HEK293 (cell line): ENCODE measurements at regions not wholly inside any gene's neighbourhood (a gene's known extent, or its start where the extent isn't known, plus 50 kb on each side); places are given as distances from the start of the nearest gene placed in this dataset.

Experiments used
- CTCF ChIA-PET: fragments of 350-600 bp; formaldehyde crosslinking; extraction: SDS; loops from one replicate; lab custom pipeline; 2021; ENCODE audit warnings: antibody characterized with exemption; lab: Yijun Ruan, JAX
- POLR2A ChIA-PET: fragments of 300-600 bp; formaldehyde crosslinking; extraction: SDS; loops from one replicate; lab custom pipeline; 2020; ENCODE audit warnings: antibody characterized with exemption, inconsistent platforms; lab: Yijun Ruan, JAX
- H3K27ac ChIP-seq: fragments of 200-500 bp; sonication (Bioruptor generic); 2 replicates; pipeline ENCODE4 v1.5.1; 2014; ENCODE audit warnings: low read depth, low read length, control low read depth, inconsistent platforms; ENCODE audit errors: extremely low read depth
- H3K36me3 ChIP-seq, 2 experiments: fragments of 200-500 bp in 1 of 2; sonication (Bioruptor generic) in 1 of 2; 1 replicate in 1 of 2; 2 replicates in 1 of 2; pipeline ENCODE4 v1.5.1; 2014 to 2017; ENCODE audit warnings: inconsistent platforms in 2 of 2, low read length in 2 of 2; ENCODE audit not compliant: control insufficient read depth in 2 of 2, insufficient read depth in 1 of 2
- H3K4me1 ChIP-seq: fragments of 200-500 bp; sonication (Bioruptor generic); 2 replicates; pipeline ENCODE4 v1.5.1; 2014; ENCODE audit warnings: mild to moderate bottlenecking, low read length, inconsistent platforms; ENCODE audit not compliant: control insufficient read depth, insufficient read depth
- H3K4me3 ChIP-seq: 2 replicates; pipeline ENCODE4 v1.5.1; 2011; ENCODE audit warnings: low read depth, mild to moderate bottlenecking, control low read depth, low read length, moderate library complexity
- H3K9me3 ChIP-seq: fragments of 200-500 bp; sonication (Bioruptor generic); 2 replicates; pipeline ENCODE4 v1.5.1; 2014; ENCODE audit warnings: low read depth, low read length, inconsistent platforms; ENCODE audit not compliant: control insufficient read depth, insufficient read depth
- FEZF1 ChIP-seq: fragments of 450-650 bp; formaldehyde crosslinking; IDR thresholded peaks from 2 replicates; pipeline ENCODE4 v1.5.1; 2016; ENCODE audit warnings: missing biosample characterization, missing genetic modification characterization
- GFI1B ChIP-seq: fragments of 450-650 bp; formaldehyde crosslinking; IDR thresholded peaks from 2 replicates; pipeline ENCODE4 v1.5.1; 2016; ENCODE audit warnings: missing biosample characterization, missing genetic modification characterization
- GLIS2 ChIP-seq: fragments of 450-650 bp; formaldehyde crosslinking; IDR thresholded peaks from 2 replicates; pipeline ENCODE4 v1.5.1; 2016; ENCODE audit warnings: missing biosample characterization, missing genetic modification characterization
- KLF1 ChIP-seq: fragments of 450-650 bp; formaldehyde crosslinking; IDR thresholded peaks from 2 replicates; pipeline ENCODE4 v1.5.1; 2016; ENCODE audit warnings: missing biosample characterization, missing genetic modification characterization
- MEIS1 ChIP-seq: sonication (generic); formaldehyde crosslinking; IDR thresholded peaks from 2 replicates; pipeline ENCODE4 v1.8.1; 2022; ENCODE audit warnings: missing genetic modification reagents, mild to moderate bottlenecking, borderline replicate concordance
- SETDB1 ChIP-seq: IDR thresholded peaks from one replicate; pipeline ENCODE4 v1.6.1; 2017; ENCODE audit warnings: mild to moderate bottlenecking, low read length, moderate library complexity, mixed read lengths; ENCODE audit not compliant: insufficient read length
- SP7 ChIP-seq: fragments of 450-650 bp; formaldehyde crosslinking; IDR thresholded peaks from 2 replicates; pipeline ENCODE4 v1.5.1; 2016; ENCODE audit warnings: missing biosample characterization, missing genetic modification characterization
- ZIC2 ChIP-seq: fragments of 450-650 bp; formaldehyde crosslinking; IDR thresholded peaks from 2 replicates; pipeline ENCODE4 v1.5.1; 2016; ENCODE audit warnings: missing biosample characterization, missing genetic modification characterization
- ZNF121 ChIP-seq: fragments of 450-650 bp; formaldehyde crosslinking; IDR thresholded peaks from 2 replicates; pipeline ENCODE4 v1.5.1; 2016; ENCODE audit warnings: missing biosample characterization, missing genetic modification characterization
- ZNF157 ChIP-seq: fragments of 450-650 bp; formaldehyde crosslinking; IDR thresholded peaks from 2 replicates; pipeline ENCODE4 v1.5.1; 2016; ENCODE audit warnings: missing biosample characterization, missing genetic modification characterization
- ZNF223 ChIP-seq: fragments of 450-650 bp; formaldehyde crosslinking; IDR thresholded peaks from 2 replicates; pipeline ENCODE4 v1.5.1; 2016; ENCODE audit warnings: missing biosample characterization, missing genetic modification characterization
- ZNF302 ChIP-seq: fragments of 450-650 bp; formaldehyde crosslinking; IDR thresholded peaks from 2 replicates; pipeline ENCODE4 v1.5.1; 2016; ENCODE audit warnings: missing biosample characterization, missing genetic modification characterization, low read depth
- ZNF426 ChIP-seq: fragments of 450-650 bp; formaldehyde crosslinking; IDR thresholded peaks from 2 replicates; pipeline ENCODE4 v1.5.1; 2017; ENCODE audit warnings: missing biosample characterization, missing genetic modification characterization, mild to moderate bottlenecking, inconsistent platforms, moderate library complexity
- ZNF585B ChIP-seq: fragments of 450-650 bp; formaldehyde crosslinking; IDR thresholded peaks from 2 replicates; pipeline ENCODE4 v1.5.1; 2016; ENCODE audit warnings: missing biosample characterization, missing genetic modification characterization
- ZNF600 ChIP-seq: fragments of 450-650 bp; formaldehyde crosslinking; IDR thresholded peaks from 2 replicates; pipeline ENCODE4 v1.5.1; 2016; ENCODE audit warnings: missing biosample characterization, missing genetic modification characterization
- ZNF610 ChIP-seq: fragments of 450-650 bp; formaldehyde crosslinking; IDR thresholded peaks from 2 replicates; pipeline ENCODE4 v1.5.1; 2016; ENCODE audit warnings: missing biosample characterization, missing genetic modification characterization, borderline replicate concordance
- ZNF621 ChIP-seq: fragments of 450-650 bp; formaldehyde crosslinking; IDR thresholded peaks from 2 replicates; pipeline ENCODE4 v1.5.1; 2017; ENCODE audit warnings: missing biosample characterization, missing genetic modification characterization
- ZNF664 ChIP-seq: fragments of 450-650 bp; formaldehyde crosslinking; IDR thresholded peaks from 2 replicates; pipeline ENCODE4 v1.5.1; 2016; ENCODE audit warnings: missing biosample characterization, missing genetic modification characterization
- ZNF707 ChIP-seq: fragments of 450-650 bp; formaldehyde crosslinking; IDR thresholded peaks from 2 replicates; pipeline ENCODE4 v1.5.1; 2016; ENCODE audit warnings: missing biosample characterization, missing genetic modification characterization
- ZNF843 ChIP-seq: fragments of 450-650 bp; formaldehyde crosslinking; IDR thresholded peaks from 2 replicates; pipeline ENCODE4 v1.5.1; 2016; ENCODE audit warnings: missing biosample characterization, missing genetic modification characterization
- ZSCAN30 ChIP-seq: fragments of 450-650 bp; IDR thresholded peaks from 2 replicates; pipeline ENCODE4 v1.5.1; 2018; ENCODE audit warnings: missing biosample characterization, mild to moderate bottlenecking, missing genetic modification characterization, moderate library complexity
- TF ChIP-seq, protein P1 (sequence below): fragments of 450-650 bp; formaldehyde crosslinking; IDR thresholded peaks from 2 replicates; pipeline ENCODE4 v1.5.1; 2016; ENCODE audit warnings: missing biosample characterization, missing genetic modification characterization
- TF ChIP-seq, protein P2 (sequence below): fragments of 450-650 bp; formaldehyde crosslinking; IDR thresholded peaks from 2 replicates; pipeline ENCODE4 v1.5.1; 2016; ENCODE audit warnings: missing biosample characterization, missing genetic modification characterization
- TF ChIP-seq, protein P3 (sequence below): fragments of 450-650 bp; formaldehyde crosslinking; IDR thresholded peaks from 2 replicates; pipeline ENCODE4 v1.5.0; 2017; ENCODE audit warnings: missing biosample characterization, missing genetic modification characterization, borderline replicate concordance

DNA sequence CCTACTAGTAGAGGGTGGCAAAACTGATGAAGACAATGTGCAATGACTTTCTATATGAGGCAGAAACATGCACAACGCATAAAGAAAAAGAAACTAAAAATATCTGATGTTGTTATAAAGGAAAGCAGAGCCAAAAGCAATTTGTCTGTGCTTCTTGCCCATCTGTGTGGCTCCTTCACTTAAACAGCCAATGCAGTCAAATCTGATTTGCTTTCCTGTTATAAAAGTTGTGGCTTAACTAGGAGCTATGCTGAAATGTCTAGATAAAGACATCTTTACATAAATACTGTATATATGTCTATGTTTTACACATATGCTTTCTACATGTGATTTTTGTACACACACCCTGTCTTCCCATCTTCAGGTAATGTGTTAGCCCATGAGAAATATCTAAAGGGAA is 508.2 kb downstream of the CETN3 start:
- H3K9me3 ChIP-seq = no peaks in the 10 kb centered on the region

DNA sequence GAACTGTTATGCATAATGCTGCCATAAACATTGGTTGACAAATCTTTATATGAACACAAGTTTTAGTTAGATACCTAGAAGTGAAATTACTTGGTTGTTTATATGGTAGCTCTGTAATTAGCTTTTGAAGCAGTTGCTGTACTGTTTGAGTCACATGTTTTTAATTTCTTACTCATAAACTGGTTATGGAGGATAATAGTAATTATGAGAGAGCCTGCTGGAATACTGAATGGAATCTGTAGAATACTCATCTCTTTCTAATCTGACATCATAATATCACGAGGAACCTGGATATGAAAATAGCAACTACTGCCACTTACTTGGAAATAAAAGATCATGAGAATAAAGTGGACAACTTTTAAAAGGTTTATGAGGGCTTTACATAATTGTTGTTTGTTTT is 509.2 kb downstream of the CETN3 start:
- CTCF ChIA-PET = no interaction called here
- Histone ChIP-seq H3K36me3 (no peaks in the 10 kb centered on the region), H3K27ac (no peak overlapping the region)
- TF ChIP-seq, protein P1, sequence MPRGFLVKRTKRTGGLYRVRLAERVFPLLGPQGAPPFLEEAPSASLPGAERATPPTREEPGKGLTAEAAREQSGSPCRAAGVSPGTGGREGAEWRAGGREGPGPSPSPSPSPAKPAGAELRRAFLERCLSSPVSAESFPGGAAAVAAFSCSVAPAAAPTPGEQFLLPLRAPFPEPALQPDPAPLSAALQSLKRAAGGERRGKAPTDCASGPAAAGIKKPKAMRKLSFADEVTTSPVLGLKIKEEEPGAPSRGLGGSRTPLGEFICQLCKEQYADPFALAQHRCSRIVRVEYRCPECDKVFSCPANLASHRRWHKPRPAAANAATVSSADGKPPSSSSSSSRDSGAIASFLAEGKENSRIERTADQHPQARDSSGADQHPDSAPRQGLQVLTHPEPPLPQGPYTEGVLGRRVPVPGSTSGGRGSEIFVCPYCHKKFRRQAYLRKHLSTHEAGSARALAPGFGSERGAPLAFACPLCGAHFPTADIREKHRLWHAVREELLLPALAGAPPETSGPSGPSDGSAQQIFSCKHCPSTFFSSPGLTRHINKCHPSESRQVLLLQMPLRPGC (tag by site-specific recombination) = no peak
- TF ChIP-seq ZNF426 (no peak), ZNF610 (tag by site-specific recombination) (no peak), ZNF621 (tag by site-specific recombination) (no peak), ZNF302 (no peak), SETDB1 (no peak), ZSCAN30 (tag by site-specific recombination) (no peak), ZNF843 (tag by site-specific recombination) (no peak), ZNF664 (tag by site-specific recombination) (no peak), FEZF1 (no peak)
- TF ChIP-seq, protein P2, sequence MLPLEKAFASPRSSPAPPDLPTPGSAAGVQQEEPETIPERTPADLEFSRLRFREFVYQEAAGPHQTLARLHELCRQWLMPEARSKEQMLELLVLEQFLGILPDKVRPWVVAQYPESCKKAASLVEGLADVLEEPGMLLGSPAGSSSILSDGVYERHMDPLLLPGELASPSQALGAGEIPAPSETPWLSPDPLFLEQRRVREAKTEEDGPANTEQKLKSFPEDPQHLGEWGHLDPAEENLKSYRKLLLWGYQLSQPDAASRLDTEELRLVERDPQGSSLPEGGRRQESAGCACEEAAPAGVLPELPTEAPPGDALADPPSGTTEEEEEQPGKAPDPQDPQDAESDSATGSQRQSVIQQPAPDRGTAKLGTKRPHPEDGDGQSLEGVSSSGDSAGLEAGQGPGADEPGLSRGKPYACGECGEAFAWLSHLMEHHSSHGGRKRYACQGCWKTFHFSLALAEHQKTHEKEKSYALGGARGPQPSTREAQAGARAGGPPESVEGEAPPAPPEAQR (tag by site-specific recombination) = no peak
- TF ChIP-seq, protein P3, sequence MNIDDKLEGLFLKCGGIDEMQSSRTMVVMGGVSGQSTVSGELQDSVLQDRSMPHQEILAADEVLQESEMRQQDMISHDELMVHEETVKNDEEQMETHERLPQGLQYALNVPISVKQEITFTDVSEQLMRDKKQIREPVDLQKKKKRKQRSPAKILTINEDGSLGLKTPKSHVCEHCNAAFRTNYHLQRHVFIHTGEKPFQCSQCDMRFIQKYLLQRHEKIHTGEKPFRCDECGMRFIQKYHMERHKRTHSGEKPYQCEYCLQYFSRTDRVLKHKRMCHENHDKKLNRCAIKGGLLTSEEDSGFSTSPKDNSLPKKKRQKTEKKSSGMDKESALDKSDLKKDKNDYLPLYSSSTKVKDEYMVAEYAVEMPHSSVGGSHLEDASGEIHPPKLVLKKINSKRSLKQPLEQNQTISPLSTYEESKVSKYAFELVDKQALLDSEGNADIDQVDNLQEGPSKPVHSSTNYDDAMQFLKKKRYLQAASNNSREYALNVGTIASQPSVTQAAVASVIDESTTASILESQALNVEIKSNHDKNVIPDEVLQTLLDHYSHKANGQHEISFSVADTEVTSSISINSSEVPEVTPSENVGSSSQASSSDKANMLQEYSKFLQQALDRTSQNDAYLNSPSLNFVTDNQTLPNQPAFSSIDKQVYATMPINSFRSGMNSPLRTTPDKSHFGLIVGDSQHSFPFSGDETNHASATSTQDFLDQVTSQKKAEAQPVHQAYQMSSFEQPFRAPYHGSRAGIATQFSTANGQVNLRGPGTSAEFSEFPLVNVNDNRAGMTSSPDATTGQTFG (tag by site-specific recombination) = no peak
- TF ChIP-seq, all 188 proteins: peak for 0
- Histone ChIP-seq H3K4me3 (no peak overlapping the region), H3K4me1 (no peaks in the 10 kb centered on the region), H3K9me3 (no peaks in the 10 kb centered on the region)
- POLR2A ChIA-PET = no interaction called here

More for the DNA sequence above, 508.2 kb downstream of the CETN3 start:
- no peak for TF ChIP-seq ZNF302
- TF ChIP-seq GLIS2 (tag by site-specific recombination) = no peak
- TF ChIP-seq KLF1 (tag by site-specific recombination) = no peak
- TF ChIP-seq ZNF121 = no peak
- TF ChIP-seq ZNF600 (tag by site-specific recombination) = no peak
- no peak for TF ChIP-seq GFI1B
- TF ChIP-seq ZNF157 = no peak
- no peak for TF ChIP-seq ZIC2 (tag by site-specific recombination)
- no peak for TF ChIP-seq SP7 (tag by site-specific recombination)
- TF ChIP-seq ZNF707 (tag by site-specific recombination) = no peak
- TF ChIP-seq MEIS1 (CRISPR knock-in tag) = no peak
- TF ChIP-seq ZNF585B (tag by site-specific recombination) = no peak
- TF ChIP-seq ZNF223 = no peak
- H3K4me3 ChIP-seq = no peak overlapping the region
- ChIA-PET CTCF (no interaction called here), POLR2A (no interaction called here)
- no peak overlapping the region for H3K27ac ChIP-seq
- no peaks in the 10 kb centered on the region for H3K4me1 ChIP-seq
- H3K36me3 ChIP-seq = no peaks in the 10 kb centered on the region
